IMR-90 (cell line): ENCODE measurements at regions not wholly inside any gene's neighbourhood (a gene's known extent, or its start where the extent isn't known, plus 50 kb on each side); places are given as distances from the start of the nearest gene placed in this dataset.

Source experiments
- ATAC-seq: fragments of 200-7000 bp; cut with Tn5 transposase; 2 replicates; pipeline ENCODE4 v1.9.1; 2020; ENCODE audit warnings: low read depth, mild to moderate bottlenecking, moderate library complexity
- BruUV-seq: library from RNA; stranded (reverse); fragments of 400-500 nt; replicated peaks from 2 replicates; lab custom pipeline; 2021; lab: Mats Ljungman, UMichigan
- CTCF ChIA-PET: fragments of 300-600 bp; formaldehyde crosslinking; extraction: SDS; loops from one replicate; lab custom pipeline; 2021; ENCODE audit warnings: antibody characterized with exemption; lab: Yijun Ruan, JAX
- POLR2A ChIA-PET: fragments of 300-600 bp; sonication (Branson Sonifier 250); formaldehyde crosslinking; loops from one replicate; lab custom pipeline; 2022; ENCODE audit warnings: antibody characterized with exemption; ENCODE audit not compliant: unreplicated experiment; lab: Charles Lee
- DNase-seq: peaks from one replicate; pipeline ENCODE4 v3.0.0; 2013
- H2AFZ ChIP-seq: replicated peaks from 2 replicates; pipeline ENCODE3; 2013; ENCODE audit warnings: low read length, mild to moderate bottlenecking; ENCODE audit not compliant: poor library complexity
- H2AK5ac ChIP-seq: 2 replicates; pipeline ENCODE4 v1.6.1; 2013; ENCODE audit warnings: low read depth, low read length, inconsistent platforms
- H2AK9ac ChIP-seq: replicated peaks from 2 replicates; pipeline ENCODE3; 2013; ENCODE audit warnings: mild to moderate bottlenecking, low read depth, low read length, moderate library complexity; ENCODE audit not compliant: poor library complexity
- H2BK120ac ChIP-seq: 2 replicates; pipeline ENCODE4 v1.6.1; 2013; ENCODE audit warnings: low read depth, low read length, inconsistent platforms
- H2BK15ac ChIP-seq: 3 replicates; pipeline ENCODE4 v1.6.1; 2013; ENCODE audit warnings: low read depth, low read length, inconsistent platforms
- H2BK20ac ChIP-seq: 2 replicates; pipeline ENCODE4 v1.6.1; 2013; ENCODE audit warnings: low read depth, mild to moderate bottlenecking, inconsistent platforms, low read length, moderate library complexity
- H2BK5ac ChIP-seq: 2 replicates; pipeline ENCODE4 v1.6.1; 2013; ENCODE audit warnings: mild to moderate bottlenecking, low read depth, low read length, inconsistent platforms; ENCODE audit not compliant: poor library complexity, severe bottlenecking
- H3K14ac ChIP-seq: replicated peaks from 2 replicates; pipeline ENCODE4 v1.6.1; 2013; ENCODE audit warnings: low read depth, low read length, inconsistent platforms
- H3K18ac ChIP-seq: 2 replicates; pipeline ENCODE4 v1.6.1; 2013; ENCODE audit warnings: low read depth, low read length, control low read depth
- H3K23ac ChIP-seq: 2 replicates; pipeline ENCODE4 v1.6.1; 2013; ENCODE audit warnings: low read depth, low read length, inconsistent platforms
- H3K27ac ChIP-seq: 2 replicates; pipeline ENCODE4 v1.5.1; 2013; ENCODE audit warnings: mild to moderate bottlenecking, control low read depth, low read length; ENCODE audit not compliant: insufficient read depth
- H3K27me3 ChIP-seq: 2 replicates; pipeline ENCODE4 v1.6.1; 2013; ENCODE audit warnings: low read length; ENCODE audit not compliant: control insufficient read depth, insufficient read depth
- H3K36me3 ChIP-seq: 2 replicates; pipeline ENCODE4 v1.6.1; 2013; ENCODE audit warnings: low read length, mixed read lengths; ENCODE audit not compliant: control insufficient read depth, insufficient read depth
- H3K4ac ChIP-seq: 2 replicates; pipeline ENCODE4 v1.6.1; 2013; ENCODE audit warnings: low read depth, low read length, inconsistent platforms
- H3K4me1 ChIP-seq: 2 replicates; pipeline ENCODE4 v1.6.1; 2013; ENCODE audit warnings: low read length, mixed read lengths; ENCODE audit not compliant: control insufficient read depth, insufficient read depth
- H3K4me2 ChIP-seq: 2 replicates; pipeline ENCODE4 v1.6.1; 2013; ENCODE audit warnings: low read depth, mild to moderate bottlenecking, control low read depth, low read length, moderate library complexity
- H3K4me3 ChIP-seq: 2 replicates; pipeline ENCODE4 v1.5.1; 2013; ENCODE audit warnings: low read depth, mild to moderate bottlenecking, control low read depth, low read length, moderate library complexity; ENCODE audit not compliant: insufficient read depth
- H3K56ac ChIP-seq: 2 replicates; pipeline ENCODE4 v1.6.1; 2013; ENCODE audit warnings: low read length, inconsistent platforms; ENCODE audit not compliant: insufficient read depth; ENCODE audit errors: extremely low read depth
- H3K79me1 ChIP-seq, 2 experiments: 2 replicates each; pipeline ENCODE4 v1.6.1; 2013; ENCODE audit warnings: low read length in 2 of 2, inconsistent platforms in 1 of 2, low read depth in 1 of 2
- H3K9ac ChIP-seq: 2 replicates; pipeline ENCODE4 v1.6.1; 2013; ENCODE audit warnings: low read depth, low read length, control low read depth
- H3K9me1 ChIP-seq: 2 replicates; pipeline ENCODE4 v1.6.1; 2013; ENCODE audit warnings: low read length, inconsistent platforms; ENCODE audit not compliant: insufficient read depth
- H3K9me3 ChIP-seq: 2 replicates; pipeline ENCODE4 v1.6.1; 2013; ENCODE audit warnings: low read length; ENCODE audit not compliant: control insufficient read depth, insufficient read depth
- H4K20me1 ChIP-seq: 2 replicates; pipeline ENCODE4 v1.6.1; 2013; ENCODE audit warnings: low read length, inconsistent platforms; ENCODE audit not compliant: insufficient read depth
- H4K5ac ChIP-seq: 2 replicates; pipeline ENCODE4 v1.6.1; 2013; ENCODE audit warnings: mild to moderate bottlenecking, low read depth, low read length, control low read depth
- H4K8ac ChIP-seq, 2 experiments: 2 replicates each; pipeline ENCODE4 v1.6.1; 2013; ENCODE audit warnings: low read depth in 2 of 2, low read length in 2 of 2, control low read depth in 1 of 2, inconsistent platforms in 1 of 2
- H4K91ac ChIP-seq: 2 replicates; pipeline ENCODE4 v1.6.1; 2013; ENCODE audit warnings: low read depth, low read length, inconsistent platforms; ENCODE audit not compliant: insufficient read depth
- BHLHE40 ChIP-seq: fragments of 150-350 bp; IDR thresholded peaks from 2 replicates; pipeline ENCODE4 v1.6.1; 2016; ENCODE audit warnings: mild to moderate bottlenecking, low read depth, low read length
- CEBPB ChIP-seq: IDR thresholded peaks from 2 replicates; pipeline ENCODE4 v1.6.1; 2012; ENCODE audit warnings: low read depth, low read length, improper control_type of control experiment
- CHD1 ChIP-seq: IDR thresholded peaks from 2 replicates; pipeline ENCODE4 v1.6.1; 2012; ENCODE audit warnings: low read depth, low read length, improper control_type of control experiment
- RFX5 ChIP-seq: IDR thresholded peaks from 2 replicates; pipeline ENCODE4 v1.8.0; 2012; ENCODE audit warnings: low read depth, mild to moderate bottlenecking, low read length, moderate library complexity
- WGBS, 2 experiments: methylation state at CpG; one replicate each; pipeline versions ENCODE4 v1.1.5 to v1.1.7; 2013; ENCODE audit warnings: missing lambda C conversion rate in 2 of 2; ENCODE audit not compliant: insufficient read length in 1 of 2; ENCODE audit errors: extremely low coverage in 2 of 2; 5-methylcytosine and 5-hydroxymethylcytosine counted together
- dilution Hi-C: fragments of 300-500 bp; cut with HindIII; formaldehyde crosslinking; loops from one replicate; pipeline ENCODE4 v1.14.3; 2018; ENCODE audit warnings: low sequenced_read_pairs; ENCODE audit not compliant: unreplicated experiment
- in situ Hi-C: fragments of 300-500 bp; cut with MboI; formaldehyde crosslinking; loops from 3 replicates; pipeline ENCODE4 v1.14.3; 2019; ENCODE audit warnings: low sequenced_read_pairs, inconsistent platforms, mixed read lengths
- intact Hi-C: fragments of 100-400 bp; cut with micrococcal nuclease; formaldehyde crosslinking; loops from 2 replicates; pipeline ENCODE4 v1.10.0; 2022

GRCh38 chr11:40027720-40028119 lies 1431.7 kb downstream of the LRRC4C start:
- dilution Hi-C loops (no loop called here), intact Hi-C loops (no loop called here)
- H3K9me3 ChIP-seq = peaks cover 6% of the 10 kb centered on the region

More at GRCh38 chr11:40027720-40028119, 1431.7 kb downstream of the LRRC4C start:
- DNase-seq = no peak
- Histone ChIP-seq H2AK5ac (no peak overlapping the region), H3K9me1 (no peaks in the 10 kb centered on the region), H3K4me2 (no peak overlapping the region), H3K27me3 (no peaks in the 10 kb centered on the region), H3K4ac (no peak overlapping the region), H3K9ac (no peak overlapping the region), H3K79me1 (no peaks in the 10 kb centered on the region), H3K23ac (no peak overlapping the region), H3K4me1 (no peaks in the 10 kb centered on the region), H3K14ac (no peak overlapping the region), H3K18ac (no peak overlapping the region), H4K8ac (no peak overlapping the region), H3K27ac (no peak overlapping the region), H2BK20ac (no peak overlapping the region), H4K5ac (no peak overlapping the region), H4K91ac (no peak overlapping the region), H3K56ac (no peak overlapping the region), H2BK5ac (no peak overlapping the region), H2BK15ac (no peak overlapping the region), H2BK120ac (no peak overlapping the region), H3K36me3 (no peaks in the 10 kb centered on the region), H3K4me3 (no peak overlapping the region), H4K20me1 (no peaks in the 10 kb centered on the region), H2AK9ac (no peak overlapping the region), H2AFZ (no peak overlapping the region)
- TF ChIP-seq BHLHE40 = no peak
- TF ChIP-seq CEBPB = no peak
- no peak for TF ChIP-seq RFX5
- no peak for TF ChIP-seq CHD1
- ChIA-PET POLR2A (no interaction called here), CTCF (no interaction called here)
- WGBS, 2 experiments = 70% methylated on average over 2 of the region's 5 CpGs; no CpG with 5 or more reads in 1 of the 2 experiments
- in situ Hi-C loops = no loop called here
- ATAC-seq = no peak
- no TSS peak for BruUV-seq
